Uterus (tissue), 2 donors: ENCODE measurements at regions not wholly inside any gene's neighbourhood (a gene's known extent, or its start where the extent isn't known, plus 50 kb on each side); places are given as distances from the start of the nearest gene placed in this dataset.

Experiments used
- CTCF ChIP-seq, 4 experiments: fragments of 200-600 bp in 2 of 4; fragments of 450-650 bp in 2 of 4; sonication (generic) in 2 of 4; IDR thresholded peaks; one replicate each; pipeline ENCODE4 v1.5.1; 2016 to 2019; ENCODE audit warnings: antibody characterized with exemption in 4 of 4, mild to moderate bottlenecking in 2 of 4, moderate library complexity in 1 of 4
- POLR2A ChIP-seq, 2 donors: fragments of 450-650 bp; IDR thresholded peaks; one replicate each; pipeline ENCODE4 v1.6.1; 2016; ENCODE audit warnings: antibody characterized with exemption in 2 of 2, mild to moderate bottlenecking in 1 of 2, moderate library complexity in 1 of 2

DNA sequence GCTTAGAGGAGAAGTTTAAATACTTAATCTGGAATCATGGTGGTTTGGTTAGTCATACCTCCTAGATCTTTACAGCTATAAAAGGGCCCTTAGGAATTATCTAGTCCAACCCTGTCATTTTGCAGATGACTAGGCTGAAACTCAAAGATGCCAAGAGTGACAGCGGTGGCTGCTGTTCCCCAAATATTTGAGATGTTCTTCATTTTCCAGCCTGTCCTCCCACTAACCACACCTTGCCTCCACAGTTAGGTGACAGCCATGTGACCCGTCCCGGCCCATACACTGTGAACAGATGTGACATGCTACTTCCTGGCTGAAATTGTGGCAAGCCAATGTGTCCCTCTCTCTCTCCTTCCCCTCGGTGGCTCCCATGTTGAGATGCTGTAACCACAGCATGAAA is 225.5 kb upstream of the IPO5 start:
- TF ChIP-seq CTCF (IDR thresholded peaks at IDR 0.05), result no peak
- TF ChIP-seq POLR2A (IDR thresholded peaks at IDR 0.05), result no peak
